ENCODE measurements at regions not wholly inside any gene's neighbourhood (a gene's known extent, or its start where the extent isn't known, plus 50 kb on each side); places are given as distances from the start of the nearest gene placed in this dataset.

DNA sequence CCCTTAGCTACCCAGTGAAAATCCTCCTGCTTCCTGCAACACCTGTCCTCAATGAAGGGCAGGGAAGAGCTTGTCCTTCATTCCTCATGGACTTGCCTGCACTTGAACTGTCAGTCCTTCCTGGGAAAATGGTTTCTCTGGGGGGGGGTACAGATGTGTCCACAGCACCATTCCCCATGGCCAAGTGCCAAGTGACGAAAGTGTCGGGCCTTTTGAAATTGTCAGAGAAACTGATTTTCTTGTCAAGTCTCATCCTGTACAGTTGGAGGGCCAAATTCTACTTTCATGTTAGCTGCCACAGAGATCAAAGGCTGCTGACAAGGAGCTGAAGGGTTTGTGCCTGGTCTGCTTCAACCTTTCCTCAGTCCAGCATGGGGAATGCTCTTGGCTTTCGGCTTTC, 179.5 kb upstream of the PARP11 start:
- H3K36me3 Mint-ChIP-seq = no peaks in the 10 kb centered on the region
- peaks cover 4 to 32% (median 9%) of the 10 kb centered on the region in 3 donors for H3K27me3 Mint-ChIP-seq
- no peaks in the 10 kb centered on the region for H3K9me3 Mint-ChIP-seq
- no peaks in the 10 kb centered on the region for H3K4me1 Mint-ChIP-seq
- no peak overlapping the region for H3K4me3 Mint-ChIP-seq
- ATAC-seq (ENCODE audit: low read depth in 2 of 2) (no peak), DNase-seq (no peak)
- no peak overlapping the region for H3K27ac Mint-ChIP-seq

DNA sequence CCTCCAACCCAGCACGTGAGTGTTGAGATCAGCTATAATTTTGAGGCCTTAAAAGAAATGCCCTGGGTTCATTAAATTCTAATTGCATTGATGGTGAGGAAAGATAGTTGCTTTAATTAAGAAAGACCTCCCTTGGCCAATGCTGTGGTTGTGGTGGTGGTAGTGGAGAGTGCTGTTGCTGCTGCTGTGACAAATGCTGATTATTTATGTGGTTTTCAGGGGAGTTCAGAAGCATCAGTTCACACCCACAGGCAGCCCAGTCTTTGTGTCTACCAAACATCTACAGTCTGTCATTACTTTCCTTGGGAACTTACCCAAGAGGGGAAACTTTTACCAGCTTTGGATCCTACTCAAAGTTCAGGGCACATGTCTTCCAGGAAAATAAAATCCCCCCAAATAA, 178.4 kb upstream of the PARP11 start:
- Mint-ChIP-seq H3K27me3 (peaks cover 4 to 32% (median 9%) of the 10 kb centered on the region in 3 donors), H3K9me3 (no peaks in the 10 kb centered on the region), H3K27ac (no peak overlapping the region), H3K36me3 (no peaks in the 10 kb centered on the region), H3K4me1 (no peaks in the 10 kb centered on the region), H3K4me3 (no peak overlapping the region)
- DNase-seq (no peak), ATAC-seq (ENCODE audit: low read depth in 2 of 2) (no peak)

DNA sequence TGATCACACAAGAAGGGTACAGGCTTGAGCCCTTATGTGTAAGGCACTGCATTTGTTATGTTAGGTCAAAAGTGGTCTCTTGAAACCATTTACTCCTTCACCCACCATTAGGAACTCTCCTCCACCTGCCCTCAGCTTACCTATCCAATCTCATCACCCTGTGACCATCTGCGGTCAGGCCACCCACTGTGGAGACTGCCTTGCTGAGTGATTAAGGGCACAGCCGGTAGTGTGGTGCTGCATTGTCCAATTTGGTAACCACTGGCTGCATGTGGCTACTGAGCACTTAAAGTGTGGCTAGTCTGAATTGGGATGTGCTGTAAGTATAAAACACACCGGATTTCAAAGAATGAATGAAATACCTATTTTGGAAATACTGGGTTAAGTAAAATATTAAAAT, 177.1 kb upstream of the PARP11 start:
- Mint-ChIP-seq H3K27me3 (peaks cover 4 to 28% (median 9%) of the 10 kb centered on the region in 3 donors), H3K36me3 (no peaks in the 10 kb centered on the region), H3K4me1 (no peaks in the 10 kb centered on the region), H3K27ac (no peak overlapping the region), H3K4me3 (no peak overlapping the region), H3K9me3 (no peaks in the 10 kb centered on the region)
- no peak for DNase-seq
- no peak for ATAC-seq (ENCODE audit: low read depth in 2 of 2)

DNA sequence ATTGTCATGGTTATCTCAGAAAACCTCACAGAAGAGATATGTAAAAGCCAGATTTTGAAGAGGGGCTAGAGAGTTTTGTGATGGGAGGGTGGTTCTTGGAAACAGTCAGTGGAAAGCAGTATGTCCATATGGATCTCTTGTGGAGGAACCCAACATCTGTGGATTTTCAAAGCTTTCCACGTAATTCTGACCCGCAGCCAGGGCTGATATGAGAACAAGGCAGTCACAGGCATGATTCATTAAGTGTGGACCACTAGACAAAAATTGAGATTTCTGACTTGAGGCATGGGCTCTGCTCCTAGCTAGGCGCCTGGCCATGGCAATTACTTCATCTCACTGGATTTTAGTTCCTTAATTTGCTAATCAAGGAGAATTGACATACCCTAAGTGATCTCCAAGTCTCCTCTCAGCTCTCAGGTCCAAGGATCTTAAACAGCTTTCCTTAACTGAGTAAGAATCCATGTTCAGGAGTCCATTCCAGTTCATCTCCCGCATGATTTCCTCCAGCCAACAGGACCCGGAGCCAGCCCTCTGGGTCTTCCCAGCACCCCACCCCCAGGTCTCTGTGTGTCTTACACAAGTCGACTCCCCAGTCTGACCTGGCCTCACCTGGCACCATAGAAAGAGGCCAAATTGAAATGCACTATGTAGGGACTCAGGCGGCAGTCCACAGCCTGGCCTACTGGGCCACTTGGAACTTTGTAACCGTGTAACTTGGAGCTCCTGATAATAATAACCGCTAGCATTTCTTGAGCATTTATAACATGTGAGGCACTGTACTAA, 176.3 kb upstream of the PARP11 start:
- ATAC-seq (ENCODE audit: low read depth in 2 of 2) = no peak
- Mint-ChIP-seq H3K36me3 (no peaks in the 10 kb centered on the region), H3K27me3 (peaks cover 4 to 29% (median 14%) of the 10 kb centered on the region in 3 donors), H3K9me3 (no peaks in the 10 kb centered on the region), H3K4me3 (no peak overlapping the region), H3K4me1 (no peaks in the 10 kb centered on the region), H3K27ac (no peak overlapping the region)
- no peak for DNase-seq

DNA sequence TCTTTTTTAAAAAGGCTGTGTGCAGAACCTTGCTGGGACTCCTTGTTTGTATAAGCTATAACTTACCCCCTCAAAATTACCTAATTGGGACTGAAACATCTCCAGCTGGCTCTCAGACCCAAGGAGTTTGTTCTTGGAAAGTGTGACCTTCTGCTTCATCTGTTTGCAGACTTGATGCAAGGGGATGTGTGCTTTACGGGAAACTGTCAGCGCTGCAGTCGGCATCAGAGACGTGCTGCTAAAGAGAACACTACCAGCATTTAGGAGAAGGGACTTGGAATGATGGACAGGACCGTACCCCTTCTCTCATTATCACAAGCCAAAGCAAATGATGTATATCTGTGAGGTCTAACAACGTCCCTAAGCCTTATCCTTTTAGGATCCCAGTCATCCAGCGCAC, 174.2 kb upstream of the PARP11 start:
- DNase-seq = no peak
- Mint-ChIP-seq H3K27me3 (peaks cover 0 to 31% (median 15%) of the 10 kb centered on the region in 3 donors), H3K27ac (no peak overlapping the region), H3K9me3 (no peaks in the 10 kb centered on the region), H3K4me3 (no peak overlapping the region), H3K36me3 (no peaks in the 10 kb centered on the region), H3K4me1 (no peaks in the 10 kb centered on the region)
- no peak for ATAC-seq (ENCODE audit: low read depth in 2 of 2)

DNA sequence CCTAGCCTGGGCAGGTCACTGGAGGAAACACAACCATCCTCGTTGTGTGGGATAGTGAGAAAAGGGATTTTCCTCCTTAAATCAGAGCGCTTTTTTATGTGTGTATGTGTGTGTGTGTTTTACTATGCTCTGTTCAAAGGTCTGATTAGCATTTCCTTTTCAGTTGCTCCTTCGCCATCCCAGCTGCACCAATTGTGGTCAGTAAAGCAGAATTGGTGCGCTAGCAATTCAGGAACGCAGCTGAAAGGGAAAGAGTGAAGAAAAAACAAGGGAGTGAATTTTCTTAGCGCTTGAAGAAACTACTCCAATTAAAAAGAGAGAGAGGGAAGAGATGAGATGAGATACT, 173.3 kb upstream of the PARP11 start:
- no peaks in the 10 kb centered on the region for H3K9me3 Mint-ChIP-seq

DNA sequence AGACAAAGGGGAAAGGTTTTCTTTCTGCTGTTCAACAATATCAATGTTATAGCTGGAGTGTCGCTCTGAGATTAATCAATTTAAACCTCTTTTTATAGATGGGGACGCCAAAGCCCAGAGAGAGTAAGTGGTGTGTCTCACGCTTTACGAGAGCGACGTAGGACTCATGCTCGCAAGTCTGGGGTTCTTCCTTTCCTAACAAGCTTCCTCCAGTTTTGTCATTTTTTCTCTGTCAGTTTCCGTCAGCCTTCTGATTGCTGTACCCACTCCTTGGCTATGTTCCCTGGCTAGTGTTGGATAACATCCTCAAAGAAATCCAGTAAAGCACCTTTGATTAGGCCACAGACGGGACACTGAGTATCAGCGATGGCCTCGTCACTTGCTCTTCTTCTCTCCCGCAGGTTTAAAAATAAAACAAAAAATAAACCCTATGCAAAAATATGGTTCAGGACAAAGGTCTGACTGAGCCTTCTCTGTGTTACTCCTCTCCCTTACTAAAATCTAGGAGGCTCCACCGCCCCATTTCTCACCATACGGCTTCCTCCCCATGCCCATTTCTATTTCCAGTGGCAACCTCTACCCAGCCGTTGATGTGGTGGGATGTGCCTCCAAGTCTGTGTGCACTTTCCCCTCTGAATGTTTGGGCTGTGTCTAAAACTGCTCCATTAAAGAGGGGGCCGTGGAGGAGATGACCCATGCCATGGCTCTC, 172.7 kb upstream of the PARP11 start:
- Mint-ChIP-seq H3K27ac (no peak overlapping the region), H3K4me1 (no peaks in the 10 kb centered on the region), H3K4me3 (no peak overlapping the region), H3K27me3 (peaks cover 0 to 31% (median 15%) of the 10 kb centered on the region in 3 donors), H3K36me3 (no peaks in the 10 kb centered on the region), H3K9me3 (no peaks in the 10 kb centered on the region)
- DNase-seq (no peak), ATAC-seq (ENCODE audit: low read depth in 2 of 2) (no peak)

More for the DNA sequence above, 173.3 kb upstream of the PARP11 start:
- ATAC-seq (ENCODE audit: low read depth in 2 of 2) (no peak), DNase-seq (no peak)
- no peaks in the 10 kb centered on the region for H3K36me3 Mint-ChIP-seq
- H3K27ac Mint-ChIP-seq = no peak overlapping the region
- H3K4me3 Mint-ChIP-seq = no peak overlapping the region
- H3K27me3 Mint-ChIP-seq = peaks cover 0 to 33% (median 15%) of the 10 kb centered on the region in 3 donors
- H3K4me1 Mint-ChIP-seq = no peaks in the 10 kb centered on the region

DNA sequence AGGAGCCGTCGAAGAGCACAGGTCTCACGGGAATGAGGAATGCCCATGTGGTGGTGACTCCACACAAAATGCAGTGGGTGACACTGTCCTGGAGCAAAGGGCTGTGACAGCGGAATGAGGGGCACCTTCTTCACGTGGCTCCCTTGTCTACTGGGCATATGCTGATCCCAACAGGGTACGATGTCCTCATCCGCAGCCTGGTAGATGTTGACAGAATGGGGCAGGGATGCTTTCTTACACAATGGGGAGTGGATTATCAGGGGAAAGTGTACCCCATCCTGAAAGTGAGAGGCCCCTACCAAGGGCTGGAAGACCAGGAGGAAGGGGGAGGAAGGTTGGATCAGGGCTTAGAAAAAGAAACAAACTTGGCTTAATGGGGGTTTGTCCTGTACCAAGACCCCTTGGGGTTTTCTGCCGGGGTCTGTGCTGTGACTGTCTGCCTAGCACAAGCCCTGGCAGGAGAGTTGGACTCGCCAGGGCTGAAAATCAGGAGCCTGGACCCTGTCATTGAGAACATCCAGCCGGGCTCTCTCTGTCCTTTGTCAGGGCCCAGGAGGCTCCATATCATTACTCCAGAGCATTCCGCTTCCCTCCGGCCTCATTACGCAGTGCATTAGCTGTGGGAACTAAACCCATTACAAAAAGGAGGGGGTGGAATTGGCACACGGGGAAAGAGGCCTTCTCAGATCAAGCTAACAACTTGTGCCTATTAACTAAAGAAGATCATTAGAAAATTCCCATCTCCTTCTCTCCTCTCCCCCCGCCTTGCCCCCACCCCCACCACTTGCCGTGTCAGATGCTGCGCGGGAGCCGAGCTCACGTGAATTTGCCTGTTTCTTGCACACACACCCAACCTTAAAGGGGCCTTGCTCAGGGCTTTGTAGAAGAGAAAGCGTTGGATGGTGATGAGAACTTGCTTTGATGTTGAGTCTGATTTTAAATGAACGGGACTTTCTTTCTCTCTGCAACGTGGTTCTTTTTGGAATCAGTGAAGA, 171.8 kb upstream of the PARP11 start:
- no peak overlapping the region for H3K4me3 Mint-ChIP-seq
- DNase-seq (no peak), ATAC-seq (ENCODE audit: low read depth in 2 of 2) (no peak)
- no peaks in the 10 kb centered on the region for H3K4me1 Mint-ChIP-seq
- peaks cover 0 to 29% (median 15%) of the 10 kb centered on the region in 3 donors for H3K27me3 Mint-ChIP-seq
- no peaks in the 10 kb centered on the region for H3K9me3 Mint-ChIP-seq
- no peaks in the 10 kb centered on the region for H3K36me3 Mint-ChIP-seq
- peak overlapping the region in 1 of 6 donors; percentile 8 for H3K27ac Mint-ChIP-seq

DNA sequence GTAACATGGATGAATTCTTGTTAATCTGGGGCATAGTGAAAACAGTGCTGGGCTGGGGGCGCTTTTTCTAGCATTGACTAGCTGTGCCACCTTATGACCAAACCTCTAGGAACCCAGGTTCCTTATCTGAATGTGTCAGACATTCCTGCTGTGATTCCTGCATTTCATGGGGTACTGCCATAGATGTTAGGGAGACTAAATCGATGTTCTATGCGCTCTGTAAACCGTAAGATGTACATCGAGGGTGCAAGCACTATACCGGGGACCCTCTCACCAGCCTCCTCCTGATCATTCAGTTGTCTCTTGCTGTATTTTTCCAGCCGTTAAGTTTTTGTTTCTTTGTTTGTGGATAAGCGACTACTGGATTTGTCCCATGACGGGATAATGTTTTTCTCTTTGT, 170.9 kb upstream of the PARP11 start:
- no peak for DNase-seq
- no peak overlapping the region for H3K4me3 Mint-ChIP-seq
- peaks cover 0 to 2% (median 0%) of the 10 kb centered on the region in 3 donors for H3K4me1 Mint-ChIP-seq
- H3K9me3 Mint-ChIP-seq = no peaks in the 10 kb centered on the region
- no peaks in the 10 kb centered on the region for H3K36me3 Mint-ChIP-seq
- no peak for ATAC-seq (ENCODE audit: low read depth in 2 of 2)
- peaks cover 0 to 29% (median 15%) of the 10 kb centered on the region in 3 donors for H3K27me3 Mint-ChIP-seq
- H3K27ac Mint-ChIP-seq = no peak overlapping the region

DNA sequence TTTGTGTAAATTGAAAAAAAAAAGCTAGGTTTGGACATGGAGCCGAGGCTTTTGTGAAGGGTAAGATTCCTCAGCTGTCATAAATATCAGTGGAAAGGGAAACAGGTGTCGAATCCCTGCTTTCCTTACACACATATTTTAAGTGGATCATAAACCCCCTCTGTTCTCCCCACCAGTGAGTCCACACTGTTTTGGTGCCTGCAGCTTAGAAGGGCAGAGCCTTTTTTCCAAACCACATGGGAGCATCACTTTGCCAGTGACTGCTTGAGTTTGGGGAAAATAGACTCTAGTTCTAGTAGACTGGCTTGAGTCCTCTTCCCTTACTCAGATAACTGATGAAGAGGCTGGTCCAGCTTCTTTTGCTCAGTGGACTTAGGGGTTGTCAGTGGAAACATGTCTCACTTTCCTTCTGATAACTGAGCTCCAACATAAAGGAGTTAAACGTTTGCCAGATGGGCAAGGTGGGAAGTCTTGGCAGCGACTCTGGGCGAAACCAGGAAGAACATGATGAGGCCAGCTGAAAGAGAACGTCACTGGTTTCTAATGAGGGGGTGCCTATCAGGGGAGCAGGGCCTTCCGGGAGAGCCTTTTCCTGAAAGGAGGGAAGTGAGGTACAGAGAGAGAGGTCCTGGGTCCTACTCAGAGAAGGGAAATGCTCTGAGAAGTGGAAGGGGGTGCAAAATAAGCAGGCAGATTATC, 168.1 kb upstream of the PARP11 start:
- DNase-seq (no peak), ATAC-seq (ENCODE audit: low read depth in 2 of 2) (no peak)
- H3K9me3 Mint-ChIP-seq = no peaks in the 10 kb centered on the region
- no peaks in the 10 kb centered on the region for H3K36me3 Mint-ChIP-seq
- peaks cover 0 to 4% (median 2%) of the 10 kb centered on the region in 3 donors for H3K4me1 Mint-ChIP-seq
- no peak overlapping the region for H3K4me3 Mint-ChIP-seq
- peak overlapping the region in 1 of 6 donors; percentile 49 for H3K27ac Mint-ChIP-seq
- peaks cover 8 to 41% (median 16%) of the 10 kb centered on the region in 3 donors for H3K27me3 Mint-ChIP-seq

DNA sequence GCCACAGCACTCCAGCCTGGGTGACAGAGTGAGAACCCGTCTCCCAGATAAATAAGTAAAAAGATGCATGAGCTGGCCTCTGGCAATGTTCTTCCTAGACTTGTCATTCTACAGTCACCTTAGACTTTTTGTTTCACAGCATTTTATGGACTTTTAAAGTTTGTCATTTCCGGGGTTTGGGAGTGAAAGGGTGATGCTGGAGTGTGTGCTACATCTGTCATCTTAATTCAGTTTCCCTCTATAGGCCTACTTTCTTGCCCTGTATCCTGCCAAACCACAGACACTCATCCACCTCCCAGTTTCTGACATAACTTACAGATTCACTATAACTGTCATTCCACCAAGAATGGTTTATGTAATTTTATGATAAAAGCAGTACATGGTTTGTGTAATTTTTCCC, 166.7 kb upstream of the PARP11 start:
- ATAC-seq (ENCODE audit: low read depth in 2 of 2) = no peak
- H3K36me3 Mint-ChIP-seq = no peaks in the 10 kb centered on the region
- DNase-seq = no peak

DNA sequence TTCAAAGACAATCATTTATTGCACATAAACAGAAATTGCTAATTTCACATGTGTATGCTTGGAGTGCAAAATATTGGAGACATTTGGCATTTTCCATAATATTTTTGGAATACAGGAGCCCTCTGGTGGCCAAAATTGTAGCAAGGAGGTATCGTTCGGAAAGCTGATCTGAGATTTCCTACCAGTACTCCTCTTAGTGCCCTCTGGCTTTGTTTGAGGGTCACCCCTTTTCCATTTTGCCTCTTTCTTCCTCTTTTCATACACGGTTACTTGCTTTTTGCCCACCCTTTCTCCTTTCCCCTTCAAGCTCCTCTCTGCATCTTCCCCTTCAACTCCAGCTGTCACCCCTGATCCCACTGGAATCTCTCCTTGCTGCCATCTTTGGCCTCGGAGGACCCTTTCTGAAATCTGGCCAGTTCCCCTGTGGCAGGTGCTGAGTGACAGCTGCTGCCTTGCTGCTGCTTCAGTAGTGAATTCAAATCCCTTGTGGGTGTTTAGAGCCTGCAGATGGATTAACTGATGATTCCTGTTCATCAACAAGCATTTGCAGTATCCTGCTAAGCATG, 164.6 kb upstream of the PARP11 start:
- Mint-ChIP-seq H3K27ac (no peak overlapping the region), H3K27me3 (peaks cover 5 to 31% (median 12%) of the 10 kb centered on the region in 3 donors), H3K4me1 (peaks cover 0 to 4% (median 2%) of the 10 kb centered on the region in 3 donors), H3K36me3 (no peaks in the 10 kb centered on the region), H3K4me3 (no peak overlapping the region), H3K9me3 (no peaks in the 10 kb centered on the region)
- ATAC-seq (ENCODE audit: low read depth in 2 of 2) (no peak), DNase-seq (no peak)

More for the DNA sequence above, 166.7 kb upstream of the PARP11 start:
- peaks cover 10 to 37% (median 10%) of the 10 kb centered on the region in 3 donors for H3K27me3 Mint-ChIP-seq
- no peak overlapping the region for H3K27ac Mint-ChIP-seq
- H3K4me1 Mint-ChIP-seq = peaks cover 0 to 4% (median 2%) of the 10 kb centered on the region in 3 donors
- no peak overlapping the region for H3K4me3 Mint-ChIP-seq
- no peaks in the 10 kb centered on the region for H3K9me3 Mint-ChIP-seq
